ENCODE measurements at regions not wholly inside any gene's neighbourhood (a gene's known extent, or its start where the extent isn't known, plus 50 kb on each side); places are given as distances from the start of the nearest gene placed in this dataset.

GRCh38 chr13:85262499-85262898, 536.7 kb downstream of the SLITRK6 start:
- ATAC-seq (ENCODE audit: insufficient read depth, low FRiP score) (no peak), DNase-seq (no peak)
- H3K36me3 ChIP-seq (ENCODE audit: control insufficient read depth in 4 of 4, insufficient read depth in 4 of 4, low read length in 4 of 4): no peaks in the 10 kb centered on the region
- no peaks in the 10 kb centered on the region for H3K9me3 ChIP-seq (ENCODE audit: control insufficient read depth in 4 of 4, insufficient read depth in 3 of 4, low read length in 3 of 4)
- no peak overlapping the region for H3K27ac ChIP-seq (ENCODE audit: low read depth in 1 of 2, low read length in 1 of 2)
- WGBS, 2 donors: 87 to 88% methylated on average over 2 of the region's 2 CpGs
- peaks cover 0 to 2% (median 0%) of the 10 kb centered on the region in 5 donors for H3K4me1 ChIP-seq (ENCODE audit: control insufficient read depth in 5 of 5, insufficient read depth in 5 of 5, low read length in 5 of 5)
- no peak for TF ChIP-seq CTCF (IDR thresholded peaks at IDR 0.05; ENCODE audit: control extremely low read depth, extremely low read depth)
- H3K27me3 ChIP-seq (ENCODE audit: control insufficient read depth in 3 of 3, insufficient read depth in 3 of 3, low read length in 2 of 3): no peaks in the 10 kb centered on the region
- no peak overlapping the region for H3K4me3 ChIP-seq
- no peak overlapping the region for H3K9ac ChIP-seq (ENCODE audit: insufficient read depth in 1 of 2, low read length in 2 of 2)

GRCh38 chr13:85261757-85262346, 537.4 kb downstream of the SLITRK6 start:
- Histone ChIP-seq H3K36me3 (ENCODE audit: control insufficient read depth in 4 of 4, insufficient read depth in 4 of 4, low read length in 4 of 4) (no peaks in the 10 kb centered on the region), H3K27me3 (ENCODE audit: control insufficient read depth in 3 of 3, insufficient read depth in 3 of 3, low read length in 2 of 3) (no peaks in the 10 kb centered on the region), H3K4me3 (no peak overlapping the region), H3K9me3 (ENCODE audit: control insufficient read depth in 4 of 4, insufficient read depth in 3 of 4, low read length in 3 of 4) (no peaks in the 10 kb centered on the region), H3K4me1 (ENCODE audit: control insufficient read depth in 5 of 5, insufficient read depth in 5 of 5, low read length in 5 of 5) (peaks cover 0 to 2% (median 0%) of the 10 kb centered on the region in 5 donors), H3K27ac (ENCODE audit: low read depth in 1 of 2, low read length in 1 of 2) (no peak overlapping the region), H3K9ac (ENCODE audit: insufficient read depth in 1 of 2, low read length in 2 of 2) (no peak overlapping the region)
- 8 to 29% methylated on average over 1 of the region's 1 CpG for WGBS, 2 donors
- DNase-seq (peak in 2 of 3 donors; percentile 26 to 32), ATAC-seq (ENCODE audit: insufficient read depth, low FRiP score) (no peak)
- TF ChIP-seq CTCF (IDR thresholded peaks at IDR 0.05; ENCODE audit: control extremely low read depth, extremely low read depth): no peak

- 88 to 95% methylated on average over 1 of the region's 1 CpG for WGBS, 2 donors
- no peak for TF ChIP-seq CTCF (IDR thresholded peaks at IDR 0.05; ENCODE audit: control extremely low read depth, extremely low read depth)
- H3K27me3 ChIP-seq (ENCODE audit: control insufficient read depth in 3 of 3, insufficient read depth in 3 of 3, low read length in 2 of 3): no peaks in the 10 kb centered on the region
- no peaks in the 10 kb centered on the region for H3K36me3 ChIP-seq (ENCODE audit: control insufficient read depth in 4 of 4, insufficient read depth in 4 of 4, low read length in 4 of 4)
- H3K9me3 ChIP-seq (ENCODE audit: control insufficient read depth in 4 of 4, insufficient read depth in 3 of 4, low read length in 3 of 4): no peaks in the 10 kb centered on the region
- ATAC-seq (ENCODE audit: insufficient read depth, low FRiP score) (no peak), DNase-seq (no peak)
- H3K9ac ChIP-seq (ENCODE audit: insufficient read depth in 1 of 2, low read length in 2 of 2): no peak overlapping the region
- H3K4me1 ChIP-seq (ENCODE audit: control insufficient read depth in 5 of 5, insufficient read depth in 5 of 5, low read length in 5 of 5): peaks cover 0 to 2% (median 0%) of the 10 kb centered on the region in 5 donors
- H3K4me3 ChIP-seq: no peak overlapping the region
- H3K27ac ChIP-seq (ENCODE audit: low read depth in 1 of 2, low read length in 1 of 2): no peak overlapping the region
Observed at GRCh38 chr13:85260896-85261295, 538.3 kb downstream of the SLITRK6 start.

- TF ChIP-seq CTCF (IDR thresholded peaks at IDR 0.05; ENCODE audit: control extremely low read depth, extremely low read depth): no peak
- no peak overlapping the region for H3K9ac ChIP-seq (ENCODE audit: insufficient read depth in 1 of 2, low read length in 2 of 2)
- no peaks in the 10 kb centered on the region for H3K4me1 ChIP-seq (ENCODE audit: control insufficient read depth in 5 of 5, insufficient read depth in 5 of 5, low read length in 5 of 5)
- ATAC-seq (ENCODE audit: insufficient read depth, low FRiP score): no peak
- H3K27ac ChIP-seq (ENCODE audit: low read depth in 1 of 2, low read length in 1 of 2): no peak overlapping the region
- no peak overlapping the region for H3K4me3 ChIP-seq
- WGBS, 2 donors: 80 to 86% methylated on average over 2 of the region's 2 CpGs
- no peaks in the 10 kb centered on the region for H3K36me3 ChIP-seq (ENCODE audit: control insufficient read depth in 4 of 4, insufficient read depth in 4 of 4, low read length in 4 of 4)
- DNase-seq: no peak
- no peaks in the 10 kb centered on the region for H3K27me3 ChIP-seq (ENCODE audit: control insufficient read depth in 3 of 3, insufficient read depth in 3 of 3, low read length in 2 of 3)
- no peaks in the 10 kb centered on the region for H3K9me3 ChIP-seq (ENCODE audit: control insufficient read depth in 4 of 4, insufficient read depth in 3 of 4, low read length in 3 of 4)
Observed at GRCh38 chr13:85255978-85256377, 543.2 kb downstream of the SLITRK6 start.

Data from lung (tissue), 11 donors.